BLaER1 treated with 17β-estradiol and CSF1 and Interleukin-3, amounts not matched to agents 10 nM and 100 nM (cell line): ENCODE measurements at regions not wholly inside any gene's neighbourhood (a gene's known extent, or its start where the extent isn't known, plus 50 kb on each side); places are given as distances from the start of the nearest gene placed in this dataset.

Experiments used
- H3K27ac ChIP-seq, 11 experiments: shearing (Covaris generic); formaldehyde crosslinking; 2 replicates each; pipeline ENCODE4 v1.8.1; 2022
- H3K27me3 ChIP-seq, 11 experiments: shearing (Covaris generic); formaldehyde crosslinking; 2 replicates each; pipeline ENCODE4 v1.8.1; 2022
- H3K36me3 ChIP-seq, 11 experiments: shearing (Covaris generic); formaldehyde crosslinking; 2 replicates each; pipeline ENCODE4 v1.8.1; 2022
- H3K4me1 ChIP-seq, 10 experiments: shearing (Covaris generic); formaldehyde crosslinking; 2 replicates each; pipeline ENCODE4 v1.8.1; 2022
- H3K4me2 ChIP-seq, 11 experiments: shearing (Covaris generic); formaldehyde crosslinking; 2 replicates each; pipeline ENCODE4 v1.8.1; 2022
- H3K4me3 ChIP-seq, 10 experiments: shearing (Covaris generic); formaldehyde crosslinking; 2 replicates each; pipeline ENCODE4 v1.8.1; 2022
- H3K9ac ChIP-seq, 11 experiments: shearing (Covaris generic); formaldehyde crosslinking; 2 replicates each; pipeline ENCODE4 v1.8.1; 2022
- H3K9me3 ChIP-seq, 11 experiments: shearing (Covaris generic); formaldehyde crosslinking; replicated peaks in 1 of 11; 2 replicates each; pipeline ENCODE4 v1.8.1; 2022
- H4K20me1 ChIP-seq, 11 experiments: shearing (Covaris generic); formaldehyde crosslinking; 2 replicates each; pipeline ENCODE4 v1.8.1; 2022
- Cebpa-rat ChIP-seq, 11 experiments: shearing (Covaris generic); IDR thresholded peaks; 2 replicates each; pipeline ENCODE4 v1.8.1; 2022

GRCh38 chr22:46069521-46070214 lies 80.7 kb upstream of the PPARA start:
- Histone ChIP-seq H3K36me3 (no peaks in the 10 kb centered on the region), H3K27me3 (peaks cover 89 to 100% (median 100%) of the 10 kb centered on the region in 11 experiments), H4K20me1 (peaks cover 10 to 47% (median 27%) of the 10 kb centered on the region in 11 experiments; a peak in 20 of 22 replicates), H3K9me3 (no peaks in the 10 kb centered on the region), H3K4me1 (peaks cover 34 to 66% (median 50%) of the 10 kb centered on the region in 10 experiments), H3K4me2 (peak overlapping the region; percentile 80 to 94 (median 92)), H3K9ac (peak overlapping the region; percentile 82 to 94 (median 87)), H3K4me3 (peak overlapping the region; percentile 64 to 84 (median 76)), H3K27ac (peak overlapping the region; percentile 70 to 96 (median 92))
- no peak for TF ChIP-seq Cebpa-rat (IDR thresholded peaks at IDR 0.05)

DNA sequence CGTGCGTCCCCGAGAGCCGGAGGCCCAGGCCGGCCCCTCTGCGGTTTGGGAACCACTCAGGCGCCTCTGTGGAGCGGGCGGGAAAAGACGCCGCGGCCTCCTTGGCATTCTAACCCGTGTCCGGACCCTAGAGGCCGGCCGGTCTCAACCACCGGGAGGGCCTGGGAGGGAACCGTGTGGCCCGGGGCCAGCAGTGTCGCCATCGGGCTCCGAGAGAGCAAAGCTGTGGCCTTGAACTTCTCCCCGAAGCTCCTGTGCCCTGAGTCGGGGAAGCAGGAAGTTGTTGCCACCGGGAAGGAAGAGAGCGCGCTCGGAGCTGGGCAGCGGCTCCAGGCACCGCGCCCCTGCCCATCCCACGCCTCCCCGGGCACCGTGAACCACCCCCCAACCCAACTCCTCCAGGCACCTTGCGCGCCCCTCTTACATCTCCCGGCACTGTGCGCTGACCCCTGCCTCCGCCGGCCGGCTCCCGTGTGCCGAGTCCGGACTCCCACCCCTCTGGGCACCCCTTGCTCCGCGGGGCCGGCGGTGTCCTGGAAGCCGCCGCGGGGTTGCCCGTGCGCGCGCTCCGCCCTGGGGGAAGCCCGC lies 80.0 kb upstream of the PPARA start:
- H3K27ac ChIP-seq: peak overlapping the region; percentile 70 to 96 (median 92)
- H3K9ac ChIP-seq: peak overlapping the region; percentile 82 to 94 (median 87)
- peaks cover 94 to 100% (median 100%) of the 10 kb centered on the region in 11 experiments for H3K27me3 ChIP-seq
- H3K9me3 ChIP-seq: no peaks in the 10 kb centered on the region
- peaks cover 16 to 53% (median 34%) of the 10 kb centered on the region in 11 experiments; a peak in 20 of 22 replicates for H4K20me1 ChIP-seq
- H3K4me2 ChIP-seq: peak overlapping the region; percentile 80 to 94 (median 92)
- peak overlapping the region; percentile 64 to 84 (median 76) for H3K4me3 ChIP-seq
- H3K36me3 ChIP-seq: peaks cover 0 to under 1% (median 0%) of the 10 kb centered on the region in 11 experiments; a peak in 1 of 22 replicates
- TF ChIP-seq Cebpa-rat (IDR thresholded peaks at IDR 0.05): no peak
- H3K4me1 ChIP-seq: peaks cover 35 to 66% (median 53%) of the 10 kb centered on the region in 10 experiments

DNA sequence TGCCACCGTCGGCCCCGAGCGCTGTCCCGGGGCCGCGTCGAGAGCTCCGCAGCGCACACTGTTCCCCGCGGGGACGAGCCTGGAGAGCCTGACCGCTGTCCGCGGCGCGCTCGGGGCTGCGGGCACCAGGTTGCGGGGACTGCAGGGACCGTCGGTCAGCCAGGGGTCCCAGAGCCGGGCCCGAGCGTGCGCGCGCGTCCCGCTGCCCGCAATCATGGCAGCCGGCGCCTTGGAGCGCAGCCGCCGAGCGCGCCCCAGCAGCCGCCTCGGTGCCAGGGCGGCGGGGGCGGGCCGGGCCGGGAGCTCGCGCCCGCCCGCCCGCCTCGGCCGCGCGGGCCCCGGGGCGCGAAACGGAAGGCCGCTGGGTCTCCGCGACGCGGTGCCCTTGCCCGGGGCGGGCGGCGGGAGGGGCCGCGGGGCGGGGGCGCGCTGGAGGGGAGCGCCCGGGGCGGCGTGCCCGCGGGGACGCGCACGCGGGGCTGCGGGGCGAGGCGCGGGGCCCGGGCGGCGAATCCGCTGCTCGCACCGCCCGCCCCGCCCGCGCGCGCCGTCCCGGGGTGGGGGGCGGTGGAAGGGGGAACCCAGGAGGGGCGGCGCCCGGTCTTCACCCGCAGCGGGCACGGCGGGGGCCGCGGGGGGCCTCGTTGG lies 79.4 kb upstream of the PPARA start:
- Histone ChIP-seq H3K4me1 (peaks cover 40 to 72% (median 53%) of the 10 kb centered on the region in 10 experiments), H3K4me2 (peak overlapping the region; percentile 80 to 94 (median 92)), H4K20me1 (peaks cover 23 to 60% (median 40%) of the 10 kb centered on the region in 11 experiments; a peak in 20 of 22 replicates), H3K36me3 (peaks cover 0 to 7% (median 3%) of the 10 kb centered on the region in 11 experiments; a peak in 6 of 22 replicates), H3K4me3 (peak overlapping the region; percentile 64 to 84 (median 76)), H3K27ac (peak overlapping the region; percentile 70 to 96 (median 92)), H3K27me3 (peaks cover 94 to 100% (median 100%) of the 10 kb centered on the region in 11 experiments), H3K9me3 (no peaks in the 10 kb centered on the region), H3K9ac (peak overlapping the region; percentile 82 to 94 (median 87))
- no peak for TF ChIP-seq Cebpa-rat (IDR thresholded peaks at IDR 0.05)

DNA sequence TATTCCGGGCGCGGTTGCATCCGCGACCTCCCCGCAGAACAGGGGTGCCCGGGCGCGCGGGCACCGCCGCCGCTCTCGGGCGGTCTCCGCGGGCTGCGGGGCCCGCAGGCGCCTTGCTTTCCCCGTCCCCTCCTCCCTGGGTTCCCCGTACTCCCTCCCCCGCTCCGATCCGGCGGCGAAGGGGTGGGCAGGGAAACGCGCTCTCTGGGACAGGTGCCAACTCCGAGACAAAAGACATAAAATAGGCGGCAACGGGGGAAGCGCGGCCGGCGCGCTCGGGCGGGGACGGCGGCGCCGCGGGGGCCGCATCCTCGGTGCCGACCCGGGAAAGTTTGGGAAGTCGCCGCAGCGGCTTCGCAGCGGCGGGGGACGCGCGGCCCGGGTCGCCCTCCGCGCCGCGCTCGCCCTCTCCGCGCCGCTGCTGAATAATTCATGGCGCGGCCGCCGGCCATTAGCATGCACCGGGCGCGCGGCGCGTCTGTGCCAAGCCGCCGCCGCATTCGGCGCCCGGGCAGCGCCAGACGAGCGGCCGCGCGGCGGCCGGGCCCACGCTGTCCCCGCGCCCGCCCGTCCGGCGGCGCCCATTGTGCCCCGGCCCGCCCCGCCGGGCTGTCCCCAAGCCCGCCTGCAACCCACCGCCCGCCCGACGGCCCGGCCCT lies 78.7 kb upstream of the PPARA start:
- Histone ChIP-seq H3K4me2 (peak overlapping the region; percentile 80 to 94 (median 92)), H4K20me1 (peaks cover 29 to 66% (median 46%) of the 10 kb centered on the region in 11 experiments; a peak in 20 of 22 replicates), H3K9ac (peak overlapping the region; percentile 82 to 94 (median 87)), H3K27me3 (peaks cover 94 to 100% (median 100%) of the 10 kb centered on the region in 11 experiments), H3K4me1 (peaks cover 41 to 73% (median 53%) of the 10 kb centered on the region in 10 experiments), H3K27ac (peak overlapping the region; percentile 46 to 96 (median 92); a peak in 21 of 22 replicates), H3K4me3 (peak overlapping the region; percentile 64 to 84 (median 76)), H3K36me3 (peaks cover 0 to 12% (median 6%) of the 10 kb centered on the region in 11 experiments; a peak in 7 of 22 replicates), H3K9me3 (no peaks in the 10 kb centered on the region)
- no peak for TF ChIP-seq Cebpa-rat (IDR thresholded peaks at IDR 0.05)

DNA sequence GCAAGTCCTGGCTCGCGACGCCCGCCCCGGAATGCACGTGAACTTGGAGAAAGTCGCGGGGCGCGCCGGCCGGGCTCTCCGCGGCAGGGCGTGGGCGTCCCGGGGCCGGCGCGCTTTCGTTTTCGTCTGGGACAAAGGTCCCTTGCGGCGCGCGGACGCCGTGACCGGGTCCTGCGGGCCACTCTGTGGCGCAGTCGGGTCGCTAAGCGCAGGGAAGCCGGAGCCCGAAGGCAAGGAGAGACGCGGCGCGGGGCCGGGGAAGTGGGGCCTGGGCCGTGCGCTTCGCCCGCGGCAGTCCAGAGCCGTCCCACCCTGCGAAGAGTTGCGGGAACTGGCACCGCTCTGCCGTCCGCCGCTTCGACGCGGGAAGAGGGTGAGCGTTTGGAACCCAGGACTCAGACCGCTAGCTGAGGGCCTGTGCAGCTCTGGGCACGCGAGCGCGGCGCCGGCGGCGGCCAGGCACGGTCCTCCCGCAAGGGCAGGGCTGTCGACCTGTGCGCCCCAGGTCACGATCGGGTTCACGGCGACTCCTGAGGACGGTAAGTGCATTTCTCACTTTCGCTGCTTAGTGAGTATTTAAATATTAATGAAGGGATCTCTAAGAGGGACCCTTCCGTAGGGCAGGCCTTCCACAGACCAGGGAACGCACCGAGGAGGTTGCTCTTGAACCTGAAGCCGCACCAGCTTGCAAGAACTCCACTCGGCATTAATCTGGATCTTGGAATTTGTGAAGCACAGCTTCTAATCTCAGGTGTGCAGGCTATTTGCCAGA lies 78.0 kb upstream of the PPARA start:
- peaks cover 93 to 100% (median 100%) of the 10 kb centered on the region in 11 experiments for H3K27me3 ChIP-seq
- peaks cover 36 to 73% (median 54%) of the 10 kb centered on the region in 11 experiments; a peak in 20 of 22 replicates for H4K20me1 ChIP-seq
- peak overlapping the region; percentile 82 to 94 (median 87) for H3K9ac ChIP-seq
- H3K4me2 ChIP-seq: peak overlapping the region; percentile 80 to 94 (median 92)
- H3K9me3 ChIP-seq: no peaks in the 10 kb centered on the region
- peak overlapping the region; percentile 46 to 96 (median 92) for H3K27ac ChIP-seq
- H3K36me3 ChIP-seq: peaks cover 0 to 17% (median 6%) of the 10 kb centered on the region in 11 experiments; a peak in 7 of 22 replicates
- TF ChIP-seq Cebpa-rat (IDR thresholded peaks at IDR 0.05): no peak
- H3K4me1 ChIP-seq: peaks cover 34 to 72% (median 46%) of the 10 kb centered on the region in 10 experiments
- H3K4me3 ChIP-seq: peak overlapping the region; percentile 64 to 84 (median 76)

- no peak for TF ChIP-seq Cebpa-rat (IDR thresholded peaks at IDR 0.05)
- Histone ChIP-seq H3K4me1 (peaks cover 26 to 64% (median 39%) of the 10 kb centered on the region in 10 experiments), H3K9ac (peak overlapping the region; percentile 82 to 94 (median 87)), H3K27ac (peak overlapping the region; percentile 6 to 96 (median 92); a peak in 19 of 22 replicates), H3K27me3 (peaks cover 85 to 100% (median 95%) of the 10 kb centered on the region in 11 experiments), H3K4me3 (peak overlapping the region; percentile 64 to 84 (median 76)), H4K20me1 (peaks cover 45 to 82% (median 62%) of the 10 kb centered on the region in 11 experiments; a peak in 20 of 22 replicates), H3K9me3 (no peaks in the 10 kb centered on the region), H3K4me2 (peak overlapping the region; percentile 80 to 94 (median 92)), H3K36me3 (peaks cover 0 to 17% (median 6%) of the 10 kb centered on the region in 11 experiments; a peak in 7 of 22 replicates)
Observed at GRCh38 chr22:46072981-46073682, 77.2 kb upstream of the PPARA start.
